KOPT-K1 (cell line): ENCODE measurements at regions not wholly inside any gene's neighbourhood (a gene's known extent, or its start where the extent isn't known, plus 50 kb on each side); places are given as distances from the start of the nearest gene placed in this dataset.

Experiments used
- H3K27ac ChIP-seq: fragments of 200-600 bp; sonication (generic); 2 replicates; pipeline ENCODE4 v1.5.1; 2016; ENCODE audit warnings: antibody characterized with exemption, mild to moderate bottlenecking, low read depth, low read length; ENCODE audit not compliant: poor library complexity, severe bottlenecking
- H3K36me3 ChIP-seq: fragments of 200-600 bp; sonication (generic); 2 replicates; pipeline ENCODE4 v1.5.1; 2017; ENCODE audit warnings: antibody characterized with exemption, mild to moderate bottlenecking, low read length, moderate library complexity; ENCODE audit not compliant: insufficient read depth
- H3K9me3 ChIP-seq: fragments of 200-600 bp; sonication (generic); 2 replicates; pipeline ENCODE4 v1.5.1; 2017; ENCODE audit warnings: antibody characterized with exemption, low read length, mild to moderate bottlenecking; ENCODE audit not compliant: insufficient read depth, poor library complexity, severe bottlenecking

- Histone ChIP-seq H3K27ac (no peak overlapping the region), H3K36me3 (no peaks in the 10 kb centered on the region), H3K9me3 (no peaks in the 10 kb centered on the region)
These were observed 113.6 kb downstream of the GALC start for GRCh38 chr14:87879389-87879788.

GRCh38 chr14:87878959-87879358 is 114.0 kb downstream of the GALC start:
- Histone ChIP-seq H3K27ac (no peak overlapping the region), H3K9me3 (no peaks in the 10 kb centered on the region), H3K36me3 (no peaks in the 10 kb centered on the region)

GRCh38 chr14:87877877-87878276 is 115.1 kb downstream of the GALC start:
- Histone ChIP-seq H3K9me3 (no peaks in the 10 kb centered on the region), H3K36me3 (no peaks in the 10 kb centered on the region), H3K27ac (no peak overlapping the region)

- Histone ChIP-seq H3K27ac (no peak overlapping the region), H3K36me3 (no peaks in the 10 kb centered on the region), H3K9me3 (no peaks in the 10 kb centered on the region)
These were observed 118.3 kb downstream of the GALC start for GRCh38 chr14:87874676-87875075.

- no peaks in the 10 kb centered on the region for H3K36me3 ChIP-seq
- no peak overlapping the region for H3K27ac ChIP-seq
- no peaks in the 10 kb centered on the region for H3K9me3 ChIP-seq
These were observed 119.2 kb downstream of the GALC start for GRCh38 chr14:87873741-87874140.

GRCh38 chr14:87869619-87870583 is 123.1 kb downstream of the GALC start:
- Histone ChIP-seq H3K36me3 (no peaks in the 10 kb centered on the region), H3K9me3 (no peaks in the 10 kb centered on the region), H3K27ac (no peak overlapping the region)

- Histone ChIP-seq H3K9me3 (no peaks in the 10 kb centered on the region), H3K36me3 (no peaks in the 10 kb centered on the region), H3K27ac (no peak overlapping the region)
These were observed 124.1 kb downstream of the GALC start for GRCh38 chr14:87868920-87869319.

- H3K36me3 ChIP-seq: no peaks in the 10 kb centered on the region
- H3K27ac ChIP-seq: no peak overlapping the region
- no peaks in the 10 kb centered on the region for H3K9me3 ChIP-seq
These were observed 126.9 kb downstream of the GALC start for GRCh38 chr14:87866116-87866515.

GRCh38 chr14:87864356-87865270 is 128.4 kb downstream of the GALC start:
- no peak overlapping the region for H3K27ac ChIP-seq
- H3K9me3 ChIP-seq: no peaks in the 10 kb centered on the region
- H3K36me3 ChIP-seq: no peaks in the 10 kb centered on the region

- Histone ChIP-seq H3K36me3 (no peaks in the 10 kb centered on the region), H3K27ac (no peak overlapping the region), H3K9me3 (no peaks in the 10 kb centered on the region)
These were observed 129.9 kb downstream of the GALC start for GRCh38 chr14:87863047-87863446.

GRCh38 chr14:87852107-87852506 is 140.9 kb downstream of the GALC start:
- no peaks in the 10 kb centered on the region for H3K36me3 ChIP-seq
- no peaks in the 10 kb centered on the region for H3K9me3 ChIP-seq
- no peak overlapping the region for H3K27ac ChIP-seq

GRCh38 chr14:87851190-87851589 is 141.8 kb downstream of the GALC start:
- H3K9me3 ChIP-seq: no peaks in the 10 kb centered on the region
- H3K27ac ChIP-seq: no peak overlapping the region
- H3K36me3 ChIP-seq: no peaks in the 10 kb centered on the region

GRCh38 chr14:87847216-87847755 is 145.7 kb downstream of the GALC start:
- Histone ChIP-seq H3K36me3 (no peaks in the 10 kb centered on the region), H3K9me3 (no peaks in the 10 kb centered on the region), H3K27ac (no peak overlapping the region)

GRCh38 chr14:87840906-87841305 is 152.1 kb downstream of the GALC start:
- no peaks in the 10 kb centered on the region for H3K36me3 ChIP-seq
- no peak overlapping the region for H3K27ac ChIP-seq
- H3K9me3 ChIP-seq: no peaks in the 10 kb centered on the region

GRCh38 chr14:87838931-87839330 is 154.1 kb downstream of the GALC start:
- H3K9me3 ChIP-seq: no peaks in the 10 kb centered on the region
- no peaks in the 10 kb centered on the region for H3K36me3 ChIP-seq
- H3K27ac ChIP-seq: no peak overlapping the region
